GM12878 (cell line): ENCODE measurements at regions not wholly inside any gene's neighbourhood (a gene's known extent, or its start where the extent isn't known, plus 50 kb on each side); places are given as distances from the start of the nearest gene placed in this dataset.

Experiments
- ATAC-seq: fragments of 200-7000 bp; cut with Tn5 transposase; 3 replicates; pipeline ENCODE4 v1.9.1; 2020; ENCODE audit warnings: mild to moderate bottlenecking, moderate library complexity
- BruUV-seq: library from RNA; stranded (reverse); fragments of 400-500 nt; replicated peaks from 2 replicates; lab custom pipeline; 2021; lab: Mats Ljungman, UMichigan
- CTCF ChIA-PET: fragments of 300-600 bp; sonication (Branson Sonifier 250); formaldehyde crosslinking; extraction: SDS; loops from one replicate; lab custom pipeline; 2021; ENCODE audit warnings: inconsistent platforms; lab: Yijun Ruan, JAX
- POLR2A ChIA-PET: fragments of 350-600 bp; formaldehyde crosslinking; extraction: SDS; loops from one replicate; lab custom pipeline; 2021; ENCODE audit warnings: inconsistent platforms; lab: Charles Lee
- RAD21 ChIA-PET: fragments of 300-600 bp; sonication (Branson Sonifier 250); formaldehyde crosslinking; loops from one replicate; lab custom pipeline; 2023; ENCODE audit warnings: antibody characterized with exemption; ENCODE audit not compliant: unreplicated experiment; lab: Charles Lee
- SMC1A ChIA-PET: fragments of 300-600 bp; sonication (Branson Sonifier 250); formaldehyde crosslinking; loops from one replicate; lab custom pipeline; 2023; ENCODE audit not compliant: unreplicated experiment, uncharacterized antibody; lab: Charles Lee
- DNase-seq: peaks from one replicate; pipeline ENCODE4 v3.0.0-alpha.2; 2011; ENCODE audit warnings: low read depth, low spot score
- FAIRE-seq: peaks from 3 replicates; lab custom pipeline; 2011; peaks lifted over from hg19 to GRCh38; lab: Jason Lieb, UNC
- H2AFZ ChIP-seq: 2 replicates; pipeline ENCODE4 v1.6.0; 2011; ENCODE audit warnings: low read depth, low read length, control low read depth; ENCODE audit not compliant: control insufficient read depth
- H3K27ac ChIP-seq: 2 replicates; pipeline ENCODE4 v1.5.1; 2011; ENCODE audit warnings: control low read depth; ENCODE audit not compliant: control insufficient read depth, insufficient read depth
- H3K27me3 ChIP-seq, 2 experiments: replicated peaks in 1 of 2; 2 replicates each; pipeline versions ENCODE4 v1.6.0 to v1.6.1; 2011; ENCODE audit warnings: low read length in 1 of 2; ENCODE audit not compliant: control insufficient read depth in 2 of 2, insufficient read depth in 2 of 2
- H3K36me3 ChIP-seq, 2 experiments: 2 replicates each; pipeline ENCODE4 v1.5.1; 2011; ENCODE audit warnings: low read length in 1 of 2; ENCODE audit not compliant: control insufficient read depth in 2 of 2, insufficient read depth in 2 of 2
- H3K4me1 ChIP-seq: 2 replicates; pipeline ENCODE4 v1.6.1; 2011; ENCODE audit warnings: mild to moderate bottlenecking, low read length, moderate library complexity, mixed read lengths; ENCODE audit not compliant: control insufficient read depth, insufficient read depth
- H3K4me2 ChIP-seq: 2 replicates; pipeline ENCODE4 v1.6.0; 2011; ENCODE audit warnings: control low read depth; ENCODE audit not compliant: control insufficient read depth, insufficient read depth
- H3K4me3 ChIP-seq: fragments of 200-600 bp; sonication (generic); 2 replicates; pipeline ENCODE4 v1.5.1; 2016
- H3K79me2 ChIP-seq: 2 replicates; pipeline ENCODE4 v1.6.0; 2011; ENCODE audit warnings: low read length; ENCODE audit not compliant: control insufficient read depth, insufficient read depth
- H3K9ac ChIP-seq: 2 replicates; pipeline ENCODE4 v1.8.0; 2011; ENCODE audit warnings: low read length, control low read depth, mixed read lengths; ENCODE audit not compliant: control insufficient read depth, insufficient read depth
- H3K9me3 ChIP-seq: replicated peaks from 3 replicates; pipeline ENCODE4 v1.5.1; 2011; ENCODE audit warnings: mild to moderate bottlenecking, low read length; ENCODE audit not compliant: control insufficient read depth, insufficient read depth
- H4K20me1 ChIP-seq: 2 replicates; pipeline ENCODE4 v1.6.0; 2011; ENCODE audit not compliant: control insufficient read depth, insufficient read depth
- BCL11A ChIP-seq: IDR thresholded peaks from 2 replicates; pipeline ENCODE4 v1.6.1; 2011; ENCODE audit warnings: low read depth, low read length
- BMI1 ChIP-seq: fragments of 450-650 bp; IDR thresholded peaks from 2 replicates; pipeline ENCODE4 v1.6.1; 2016; ENCODE audit warnings: mild to moderate bottlenecking, moderate library complexity, borderline replicate concordance
- GABPA ChIP-seq: IDR thresholded peaks from 2 replicates; pipeline ENCODE4 v1.6.1; 2014; ENCODE audit warnings: antibody characterized with exemption, low read depth, mild to moderate bottlenecking, inconsistent platforms
- MYC ChIP-seq: IDR thresholded peaks from 2 replicates; pipeline ENCODE4 v1.6.1; 2011; ENCODE audit warnings: mild to moderate bottlenecking, low read length, moderate library complexity, inconsistent platforms; ENCODE audit not compliant: insufficient read depth, insufficient replicate concordance, insufficient read length, severe bottlenecking
- SMAD1 ChIP-seq: fragments of 450-650 bp; IDR thresholded peaks from 2 replicates; pipeline ENCODE4 v1.6.1; 2018; ENCODE audit warnings: mild to moderate bottlenecking, low read depth; ENCODE audit not compliant: partially characterized antibody
- SREBF1 ChIP-seq: IDR thresholded peaks from 2 replicates; pipeline ENCODE4 v1.6.1; 2012; ENCODE audit warnings: mild to moderate bottlenecking, low read length
- TARDBP ChIP-seq: IDR thresholded peaks from 2 replicates; pipeline ENCODE4 v1.6.1; 2016; ENCODE audit warnings: borderline replicate concordance
- TCF3 ChIP-seq: IDR thresholded peaks from 2 replicates; pipeline ENCODE4 v1.6.1; 2012; ENCODE audit warnings: low read depth, mild to moderate bottlenecking, low read length, borderline replicate concordance; ENCODE audit not compliant: insufficient read depth
- WGBS: methylation state at CpG from one replicate; pipeline ENCODE4 v1.1.6; 2016; ENCODE audit warnings: low lambda C conversion rate; ENCODE audit not compliant: insufficient replicate concordance, insufficient coverage; ENCODE audit errors: missing lambda C conversion rate; 5-methylcytosine and 5-hydroxymethylcytosine counted together
- in situ Hi-C: fragments of 300-500 bp; cut with MboI; formaldehyde crosslinking; loops from 9 replicates; pipeline ENCODE4 v1.14.3; 2018; ENCODE audit warnings: mixed read lengths
- intact Hi-C: fragments of 100-400 bp; cut with micrococcal nuclease; formaldehyde crosslinking; loops from one replicate; pipeline ENCODE4 v1.14.2; 2022; ENCODE audit not compliant: unreplicated experiment
- TF ChIP-seq, protein P1 (sequence below): fragments of 450-650 bp; formaldehyde crosslinking; IDR thresholded peaks from 2 replicates; pipeline ENCODE4 v1.4.0; 2020; ENCODE audit warnings: mild to moderate bottlenecking, moderate library complexity
- TF ChIP-seq, protein P2 (sequence below): IDR thresholded peaks from 2 replicates; pipeline ENCODE4 v1.6.1; 2011; ENCODE audit warnings: low read depth, mild to moderate bottlenecking, low read length, moderate library complexity, borderline replicate concordance; ENCODE audit errors: extremely low read depth

DNA sequence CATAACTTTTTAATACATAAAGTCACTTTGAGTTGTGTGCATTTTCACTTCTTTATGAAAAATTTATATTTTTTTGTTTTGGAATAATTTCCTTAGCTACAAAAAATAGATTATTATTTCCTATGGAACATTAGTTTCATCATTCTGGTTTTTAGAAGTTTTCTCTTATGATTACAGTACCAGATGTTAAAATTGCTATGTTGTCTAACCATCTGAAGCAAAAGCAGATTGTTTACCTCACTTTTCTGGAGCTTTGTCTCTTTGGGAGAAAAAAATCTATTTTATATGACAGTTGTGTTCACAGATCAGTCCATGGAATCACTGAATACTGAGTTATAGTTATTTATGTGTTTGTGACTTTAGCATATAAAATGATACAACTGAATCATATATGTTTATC, 708.9 kb upstream of the RIOK2 start (continued):
- TF ChIP-seq, protein P1, sequence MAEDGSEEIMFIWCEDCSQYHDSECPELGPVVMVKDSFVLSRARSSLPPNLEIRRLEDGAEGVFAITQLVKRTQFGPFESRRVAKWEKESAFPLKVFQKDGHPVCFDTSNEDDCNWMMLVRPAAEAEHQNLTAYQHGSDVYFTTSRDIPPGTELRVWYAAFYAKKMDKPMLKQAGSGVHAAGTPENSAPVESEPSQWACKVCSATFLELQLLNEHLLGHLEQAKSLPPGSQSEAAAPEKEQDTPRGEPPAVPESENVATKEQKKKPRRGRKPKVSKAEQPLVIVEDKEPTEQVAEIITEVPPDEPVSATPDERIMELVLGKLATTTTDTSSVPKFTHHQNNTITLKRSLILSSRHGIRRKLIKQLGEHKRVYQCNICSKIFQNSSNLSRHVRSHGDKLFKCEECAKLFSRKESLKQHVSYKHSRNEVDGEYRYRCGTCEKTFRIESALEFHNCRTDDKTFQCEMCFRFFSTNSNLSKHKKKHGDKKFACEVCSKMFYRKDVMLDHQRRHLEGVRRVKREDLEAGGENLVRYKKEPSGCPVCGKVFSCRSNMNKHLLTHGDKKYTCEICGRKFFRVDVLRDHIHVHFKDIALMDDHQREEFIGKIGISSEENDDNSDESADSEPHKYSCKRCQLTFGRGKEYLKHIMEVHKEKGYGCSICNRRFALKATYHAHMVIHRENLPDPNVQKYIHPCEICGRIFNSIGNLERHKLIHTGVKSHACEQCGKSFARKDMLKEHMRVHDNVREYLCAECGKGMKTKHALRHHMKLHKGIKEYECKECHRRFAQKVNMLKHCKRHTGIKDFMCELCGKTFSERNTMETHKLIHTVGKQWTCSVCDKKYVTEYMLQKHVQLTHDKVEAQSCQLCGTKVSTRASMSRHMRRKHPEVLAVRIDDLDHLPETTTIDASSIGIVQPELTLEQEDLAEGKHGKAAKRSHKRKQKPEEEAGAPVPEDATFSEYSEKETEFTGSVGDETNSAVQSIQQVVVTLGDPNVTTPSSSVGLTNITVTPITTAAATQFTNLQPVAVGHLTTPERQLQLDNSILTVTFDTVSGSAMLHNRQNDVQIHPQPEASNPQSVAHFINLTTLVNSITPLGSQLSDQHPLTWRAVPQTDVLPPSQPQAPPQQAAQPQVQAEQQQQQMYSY (CRISPR knock-in tag): no peak
- TF ChIP-seq TARDBP: no peak
- no peak for TF ChIP-seq MYC
- TF ChIP-seq BCL11A: no peak
- TF ChIP-seq, protein P2, sequence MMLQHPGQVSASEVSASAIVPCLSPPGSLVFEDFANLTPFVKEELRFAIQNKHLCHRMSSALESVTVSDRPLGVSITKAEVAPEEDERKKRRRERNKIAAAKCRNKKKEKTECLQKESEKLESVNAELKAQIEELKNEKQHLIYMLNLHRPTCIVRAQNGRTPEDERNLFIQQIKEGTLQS: no peak
- TF ChIP-seq SMAD1: no peak
- no peak for TF ChIP-seq BMI1
- no peak for TF ChIP-seq SREBF1
- TF ChIP-seq GABPA: no peak
- TF ChIP-seq, all 136 proteins: peak for 0

DNA sequence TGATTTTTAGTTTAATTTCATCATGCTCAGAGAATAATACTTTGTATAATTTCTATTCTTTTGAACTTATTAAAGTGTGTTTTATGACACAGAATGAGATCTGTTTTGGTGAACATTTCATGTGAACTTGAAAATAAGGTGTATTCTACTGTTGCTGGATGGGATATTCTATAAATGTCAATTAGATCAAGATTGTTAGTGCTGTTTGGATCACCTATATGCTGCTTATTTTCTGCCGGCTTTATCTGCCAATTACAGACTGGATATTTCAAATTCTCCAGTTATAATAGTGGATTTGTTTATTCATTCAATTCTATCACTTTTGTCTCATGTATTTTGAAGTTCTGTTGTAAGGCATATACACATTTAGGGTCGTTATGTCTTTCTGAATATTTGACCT, 720.7 kb upstream of the RIOK2 start:
- RAD21 ChIA-PET: interaction anchor here (1.0 kb wide), 1 partner anchor 20 kb away, joined by 3 read pairs; no protein-coding TSS in a partner anchor
- Histone ChIP-seq H3K9ac (no peak overlapping the region), H3K36me3 (no peaks in the 10 kb centered on the region), H3K4me2 (no peak overlapping the region), H3K9me3 (no peaks in the 10 kb centered on the region; the same call in 2 of the 3 replicates), H3K79me2 (no peaks in the 10 kb centered on the region), H3K27ac (no peak overlapping the region), H3K4me1 (no peaks in the 10 kb centered on the region), H3K27me3 (no peaks in the 10 kb centered on the region), H2AFZ (no peak overlapping the region), H4K20me1 (no peaks in the 10 kb centered on the region), H3K4me3 (no peak overlapping the region)
- TF ChIP-seq TCF3 (no peak), SMAD1 (no peak)
- POLR2A ChIA-PET: no interaction called here
- CTCF ChIA-PET: no interaction called here
- no peak for FAIRE-seq
- no peak for ATAC-seq
- intact Hi-C loops: no loop called here
- SMC1A ChIA-PET: interaction anchor here (0.6 to 1.1 kb wide), 3 partner anchors 12 to 300 kb away, joined by 3 to 4 read pairs (median 3); no protein-coding TSS in a partner anchor
- in situ Hi-C loops: no loop called here
- no peak for DNase-seq
- BruUV-seq: no TSS peak
- WGBS: 13% methylated on average over 2 of the region's 2 CpGs
